ENCODE measurements at regions not wholly inside any gene's neighbourhood (a gene's known extent, or its start where the extent isn't known, plus 50 kb on each side); places are given as distances from the start of the nearest gene placed in this dataset.

DNA sequence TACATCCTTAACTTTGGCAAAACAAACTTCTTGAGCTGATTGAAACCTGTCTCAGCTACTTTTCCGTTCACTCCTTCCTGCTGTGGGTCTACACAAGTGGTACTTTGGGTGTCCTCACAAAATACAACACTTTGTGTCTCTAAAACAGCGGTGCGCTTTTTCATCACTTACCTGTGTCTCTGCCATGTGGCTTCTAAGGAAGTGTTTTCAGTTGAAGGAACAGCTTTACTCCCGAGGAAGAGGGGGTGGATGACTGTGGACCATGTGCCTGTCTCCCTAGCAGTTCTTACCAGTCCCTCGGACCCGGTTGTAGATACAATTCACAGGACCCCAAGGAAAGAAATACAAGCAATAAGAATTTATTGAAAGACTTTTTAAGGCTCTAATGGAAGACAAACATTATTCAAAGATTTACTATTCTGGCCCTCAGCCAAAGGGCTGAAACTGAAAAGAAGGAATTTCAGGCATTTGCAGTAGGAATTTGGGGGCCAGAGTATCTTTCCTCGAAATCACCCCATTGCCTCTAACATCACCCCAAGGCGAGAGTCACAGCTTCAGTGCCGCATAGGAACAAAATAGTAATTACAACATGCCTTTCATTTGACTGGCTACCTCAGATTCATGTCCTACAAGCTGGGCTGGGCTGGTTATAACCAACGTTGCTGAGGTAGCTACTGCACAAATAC lies 246.3 kb downstream of the ACTR3B start:
- no peak for TF ChIP-seq CTCF (IDR thresholded peaks at IDR 0.05)
- no peak for TF ChIP-seq SP1 (CRISPR knock-in tag; conservative IDR thresholded peaks at IDR 0.05)
- no peak for TF ChIP-seq USF2 (CRISPR knock-in tag; IDR thresholded peaks at IDR 0.05)
- no peak for TF ChIP-seq GABPB1 (CRISPR knock-in tag; IDR thresholded peaks at IDR 0.05)
- TF ChIP-seq, protein P1, sequence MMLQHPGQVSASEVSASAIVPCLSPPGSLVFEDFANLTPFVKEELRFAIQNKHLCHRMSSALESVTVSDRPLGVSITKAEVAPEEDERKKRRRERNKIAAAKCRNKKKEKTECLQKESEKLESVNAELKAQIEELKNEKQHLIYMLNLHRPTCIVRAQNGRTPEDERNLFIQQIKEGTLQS (CRISPR knock-in tag; conservative IDR thresholded peaks at IDR 0.05), result no peak
- TF ChIP-seq, protein P2, sequence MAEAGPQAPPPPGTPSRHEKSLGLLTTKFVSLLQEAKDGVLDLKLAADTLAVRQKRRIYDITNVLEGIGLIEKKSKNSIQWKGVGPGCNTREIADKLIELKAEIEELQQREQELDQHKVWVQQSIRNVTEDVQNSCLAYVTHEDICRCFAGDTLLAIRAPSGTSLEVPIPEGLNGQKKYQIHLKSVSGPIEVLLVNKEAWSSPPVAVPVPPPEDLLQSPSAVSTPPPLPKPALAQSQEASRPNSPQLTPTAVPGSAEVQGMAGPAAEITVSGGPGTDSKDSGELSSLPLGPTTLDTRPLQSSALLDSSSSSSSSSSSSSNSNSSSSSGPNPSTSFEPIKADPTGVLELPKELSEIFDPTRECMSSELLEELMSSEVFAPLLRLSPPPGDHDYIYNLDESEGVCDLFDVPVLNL (CRISPR knock-in tag; IDR thresholded peaks at IDR 0.05; ENCODE audit: borderline replicate concordance, low read depth), result no peak

All from WTC11 (cell line).